ENCODE measurements at regions not wholly inside any gene's neighbourhood (a gene's known extent, or its start where the extent isn't known, plus 50 kb on each side); places are given as distances from the start of the nearest gene placed in this dataset.

DNA sequence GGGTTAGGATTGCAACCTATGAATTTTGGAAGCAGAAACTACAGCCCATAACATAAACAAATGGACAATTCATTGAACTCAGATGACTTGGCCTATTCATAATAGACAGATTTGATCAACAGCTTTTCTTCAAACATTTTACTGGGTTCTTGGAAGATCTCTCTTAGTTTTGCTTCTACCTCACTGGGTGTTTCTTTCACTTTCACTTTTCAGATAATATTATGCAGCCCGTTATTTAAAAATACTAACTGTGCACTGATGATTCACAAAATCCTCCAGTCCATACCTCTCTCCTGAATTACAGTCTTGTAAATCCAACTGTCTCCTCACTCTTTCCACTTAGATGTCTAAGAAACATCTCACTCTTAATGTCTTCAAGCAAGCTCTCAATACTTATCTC, 183.5 kb upstream of the IRX1 start (continued):
- TF ChIP-seq RXRA (IDR thresholded peaks at IDR 0.05; ENCODE audit: insufficient read depth, low read depth, low read length), result no peak
- TF ChIP-seq RBBP5 (IDR thresholded peaks at IDR 0.05; ENCODE audit: borderline replicate concordance, low read depth, low read length), result no peak
- TF ChIP-seq, protein P1, sequence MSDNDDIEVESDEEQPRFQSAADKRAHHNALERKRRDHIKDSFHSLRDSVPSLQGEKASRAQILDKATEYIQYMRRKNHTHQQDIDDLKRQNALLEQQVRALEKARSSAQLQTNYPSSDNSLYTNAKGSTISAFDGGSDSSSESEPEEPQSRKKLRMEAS (IDR thresholded peaks at IDR 0.05), result no peak
- TF ChIP-seq SIN3A (conservative IDR thresholded peaks at IDR 0.05 in 1 of 2, IDR thresholded peaks at IDR 0.05 in 1 of 2; ENCODE audit: low read depth in 1 of 2, low read length in 2 of 2), result no peak
- no peak for TF ChIP-seq SRF (IDR thresholded peaks at IDR 0.05; ENCODE audit: low read depth, low read length)
- no peak for TF ChIP-seq CHD2 (IDR thresholded peaks at IDR 0.05; ENCODE audit: low read length)
